GM19452 (cell line): ENCODE measurements at regions not wholly inside any gene's neighbourhood (a gene's known extent, or its start where the extent isn't known, plus 50 kb on each side); places are given as distances from the start of the nearest gene placed in this dataset.

Experiments used
- ATAC-seq: cut with Tn5 transposase; IDR thresholded peaks from one replicate; pipeline ENCODE4 v1.9.1; 2021; ENCODE audit not compliant: unreplicated experiment

GRCh38 chr1:113255720-113256347 lies 134.5 kb upstream of the MAGI3 start:
- no peak for ATAC-seq

- ATAC-seq, result no peak
Observed at GRCh38 chr1:113256348-113256729, 134.0 kb upstream of the MAGI3 start.

GRCh38 chr1:113259988-113260387 lies 130.3 kb upstream of the MAGI3 start:
- ATAC-seq, result no peak

DNA sequence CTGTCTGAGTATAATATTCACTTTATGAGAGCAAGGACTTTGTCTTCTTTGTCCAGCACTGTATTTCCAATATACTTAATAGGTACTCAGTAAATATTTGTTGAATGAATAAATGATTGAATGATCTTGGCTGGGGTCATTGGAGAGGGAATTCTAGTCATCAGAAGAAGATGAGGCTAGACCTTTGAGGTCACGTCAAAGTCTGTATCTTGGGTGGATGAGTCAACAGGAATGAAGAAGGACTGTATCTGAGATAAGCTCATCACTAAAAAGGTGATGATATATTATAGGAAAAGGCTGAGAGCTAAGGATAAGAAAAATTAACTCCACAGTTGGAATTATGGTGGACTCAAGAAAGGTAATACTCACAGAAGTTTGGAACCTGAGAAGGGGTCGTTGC lies 125.1 kb upstream of the MAGI3 start:
- no peak for ATAC-seq

- no peak for ATAC-seq
Observed at GRCh38 chr1:113266788-113267187, 123.5 kb upstream of the MAGI3 start.

DNA sequence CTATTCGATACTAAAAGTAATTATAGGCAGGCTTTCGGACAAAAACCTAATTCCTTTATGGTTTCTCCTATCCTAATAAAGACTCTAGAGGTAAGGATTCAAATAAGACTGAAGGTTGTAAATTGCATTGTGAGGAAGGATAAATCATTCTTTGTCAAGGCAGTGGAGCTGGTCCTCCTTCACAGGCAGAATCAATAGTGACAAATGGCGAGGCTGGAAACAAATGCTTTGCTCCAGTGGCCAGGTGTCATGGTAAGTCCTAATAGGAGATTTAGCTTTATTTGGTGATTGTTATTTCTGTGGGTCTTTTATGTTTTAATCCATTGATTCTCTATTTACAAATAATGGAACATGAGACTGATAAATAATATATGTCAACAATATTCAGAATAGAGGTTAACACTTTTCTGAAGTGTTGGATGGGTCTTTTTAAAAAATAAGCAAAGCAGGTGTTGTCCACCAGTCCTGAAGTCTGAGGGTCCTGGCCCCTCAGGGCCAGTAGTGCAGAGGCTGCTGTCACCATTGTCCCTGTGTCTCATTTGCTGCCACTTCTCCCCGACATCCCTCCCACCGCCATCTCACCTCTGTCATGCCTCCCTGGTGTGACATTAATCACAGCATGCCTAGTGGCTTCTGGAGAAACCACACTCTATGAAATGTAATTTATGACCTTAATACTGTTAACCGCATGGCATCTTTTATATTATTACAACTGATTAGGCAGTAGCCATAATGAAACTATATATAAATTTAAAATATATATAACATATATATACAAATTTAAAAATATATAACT lies 120.9 kb upstream of the MAGI3 start:
- no peak for ATAC-seq

DNA sequence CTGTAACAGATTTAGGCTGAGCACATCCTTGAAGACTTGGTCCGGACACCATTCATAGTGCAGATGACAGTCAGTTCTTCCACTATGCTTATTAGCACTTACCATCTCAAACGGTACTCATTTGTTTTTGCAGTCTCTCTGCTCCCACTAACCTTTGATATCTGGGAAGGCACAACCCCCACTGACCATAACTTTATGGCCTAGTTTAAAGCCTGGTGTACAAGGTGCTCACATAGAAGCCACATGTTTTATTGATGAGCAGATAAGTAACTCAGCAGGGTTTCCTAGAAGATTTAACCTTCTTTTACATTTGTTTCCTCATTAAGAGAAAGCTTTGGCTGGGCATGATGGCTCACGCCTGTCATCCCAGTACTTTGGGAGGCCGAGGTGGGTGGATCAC lies 119.3 kb upstream of the MAGI3 start:
- no peak for ATAC-seq

GRCh38 chr1:113275083-113275482 lies 115.2 kb upstream of the MAGI3 start:
- no peak for ATAC-seq

DNA sequence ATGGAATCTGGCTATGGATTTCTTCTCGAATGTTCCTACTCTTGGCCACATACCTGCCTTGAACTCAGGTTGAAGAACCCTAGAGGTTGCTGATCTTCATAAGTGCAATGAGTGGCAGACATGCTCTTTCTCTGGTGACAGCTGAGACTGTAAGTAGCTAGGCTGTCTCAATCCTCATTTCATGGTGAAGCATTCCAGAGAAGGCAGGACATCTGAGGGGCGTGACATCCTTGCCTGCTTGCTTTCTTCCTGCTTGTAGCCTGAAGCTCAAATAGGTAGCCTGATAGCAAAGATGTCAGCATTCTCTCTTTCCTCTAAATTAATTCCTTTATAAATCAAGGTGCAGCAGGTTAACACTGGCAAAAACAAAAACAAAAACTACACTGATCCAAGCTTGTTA lies 114.6 kb upstream of the MAGI3 start:
- ATAC-seq, result no peak

GRCh38 chr1:113276507-113276906 lies 113.8 kb upstream of the MAGI3 start:
- no peak for ATAC-seq

DNA sequence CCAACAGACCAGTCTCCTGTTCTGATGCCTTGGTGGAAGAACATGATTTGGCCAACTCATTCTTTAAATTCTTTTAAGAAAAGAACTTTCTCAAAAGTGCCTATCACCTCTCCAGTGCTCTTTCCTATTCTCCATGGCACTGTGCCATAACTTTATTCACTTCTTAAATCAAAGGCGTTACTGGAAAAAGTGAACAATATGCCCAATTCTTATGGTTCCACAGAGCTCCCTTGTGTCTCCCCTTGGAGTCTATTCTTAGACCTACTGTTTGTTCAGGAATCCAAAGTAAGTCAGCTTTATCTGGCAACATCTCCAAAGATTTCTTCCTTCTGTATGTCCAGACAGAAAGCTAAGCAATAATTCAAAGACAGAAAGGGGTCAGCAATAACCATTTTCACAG lies 111.9 kb upstream of the MAGI3 start:
- no peak for ATAC-seq

DNA sequence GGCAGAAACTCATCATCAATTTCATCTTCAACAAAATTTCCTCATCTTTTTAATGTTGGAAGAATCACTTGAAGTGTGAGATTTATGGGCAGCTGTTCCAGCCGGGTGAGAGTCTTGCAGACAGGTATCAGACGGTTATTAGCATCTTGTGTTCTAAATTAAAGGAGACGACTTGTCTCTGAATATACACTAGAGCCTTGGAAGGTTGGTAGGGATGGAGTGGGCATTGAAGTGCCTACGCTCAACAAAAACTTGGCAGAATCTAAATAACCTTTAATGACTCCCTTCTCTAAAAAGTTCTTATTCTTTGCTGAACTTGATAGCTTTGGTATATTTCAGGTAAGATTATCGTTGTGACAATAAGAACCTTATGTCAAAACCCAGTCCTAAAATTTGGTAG lies 111.5 kb upstream of the MAGI3 start:
- no peak for ATAC-seq

GRCh38 chr1:113279776-113280391 lies 110.4 kb upstream of the MAGI3 start:
- ATAC-seq, result no peak

DNA sequence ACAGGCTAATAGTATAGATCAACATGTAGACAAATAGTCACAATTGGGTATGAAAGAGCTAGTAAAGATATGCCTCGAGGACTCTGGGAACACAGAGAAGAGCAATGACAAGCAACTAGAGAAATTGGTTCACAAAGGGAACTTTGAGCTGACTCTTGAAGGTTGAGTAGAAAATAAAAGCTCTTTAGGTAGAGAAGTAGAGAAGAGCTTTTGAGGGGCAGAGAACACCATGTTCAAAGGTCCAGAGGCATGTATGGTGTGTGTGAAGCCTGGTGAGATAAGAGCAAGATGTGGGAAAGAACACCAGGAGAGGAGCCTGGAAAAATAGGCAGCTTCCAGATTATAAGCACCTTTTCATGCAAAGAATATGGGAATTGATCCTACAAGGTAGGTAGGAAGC lies 109.7 kb upstream of the MAGI3 start:
- ATAC-seq, result no peak

- ATAC-seq, result no peak
Observed at GRCh38 chr1:113281550-113281949, 108.8 kb upstream of the MAGI3 start.

DNA sequence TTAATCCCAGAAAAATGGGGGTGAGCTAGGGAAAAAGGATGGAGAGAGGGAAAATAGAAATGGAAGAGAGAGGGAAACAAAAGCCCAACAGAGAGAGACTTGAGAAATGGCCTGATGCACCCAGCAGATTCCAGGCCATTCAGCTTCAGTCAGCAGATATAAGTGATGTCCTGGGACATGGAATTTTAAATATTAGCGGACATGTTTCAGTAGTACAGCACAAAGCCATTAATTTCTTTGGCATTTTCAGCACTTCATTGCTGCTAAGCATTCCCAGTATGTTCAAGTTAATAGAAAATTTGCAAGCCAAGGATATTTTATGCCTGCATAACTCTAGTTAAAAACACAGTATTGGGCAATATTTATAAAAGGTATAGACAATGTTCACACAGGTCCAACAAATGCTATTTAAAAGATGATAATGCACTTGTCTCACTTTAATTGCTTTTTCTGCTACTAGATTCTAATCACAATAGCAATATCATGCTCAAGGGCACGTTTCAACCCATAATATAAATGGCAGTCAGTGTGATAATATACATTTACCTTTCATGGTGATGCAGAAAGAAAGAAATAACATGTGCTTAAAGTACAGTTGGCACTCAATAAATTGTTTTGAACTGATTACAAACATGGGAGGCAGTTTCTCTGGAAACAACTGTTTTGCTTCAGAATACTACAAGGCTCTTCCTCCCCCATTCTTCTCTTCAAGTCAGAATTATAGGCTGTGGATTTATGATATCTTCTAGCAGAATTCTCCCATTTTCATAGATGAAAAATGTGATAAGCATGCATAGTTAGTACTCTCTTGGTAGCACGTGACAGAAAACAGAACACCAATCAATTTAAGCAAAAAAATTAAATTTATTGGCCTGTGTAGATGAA lies 108.1 kb upstream of the MAGI3 start:
- ATAC-seq, result no peak

DNA sequence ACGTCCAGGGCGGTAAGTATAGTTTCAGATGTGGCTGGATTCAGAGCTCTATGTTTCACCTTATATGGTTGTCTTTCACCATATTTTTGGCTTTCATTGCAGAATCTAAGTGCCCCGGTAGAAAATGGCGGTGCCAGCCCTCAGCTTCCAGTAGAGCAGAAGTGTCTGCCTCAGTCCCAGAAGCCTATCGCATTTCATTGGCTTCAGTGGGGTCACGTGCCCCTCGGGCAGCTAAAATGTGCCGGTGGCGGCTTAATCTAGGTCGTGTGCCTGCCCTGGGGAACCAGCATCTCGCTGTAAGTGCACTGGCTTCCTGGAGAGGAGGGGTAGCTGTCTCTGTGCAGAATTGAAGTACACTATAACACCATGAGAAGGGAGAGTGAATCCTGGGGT lies 107.4 kb upstream of the MAGI3 start:
- ATAC-seq, result no peak

GRCh38 chr1:113283914-113284313 lies 106.4 kb upstream of the MAGI3 start:
- no peak for ATAC-seq

DNA sequence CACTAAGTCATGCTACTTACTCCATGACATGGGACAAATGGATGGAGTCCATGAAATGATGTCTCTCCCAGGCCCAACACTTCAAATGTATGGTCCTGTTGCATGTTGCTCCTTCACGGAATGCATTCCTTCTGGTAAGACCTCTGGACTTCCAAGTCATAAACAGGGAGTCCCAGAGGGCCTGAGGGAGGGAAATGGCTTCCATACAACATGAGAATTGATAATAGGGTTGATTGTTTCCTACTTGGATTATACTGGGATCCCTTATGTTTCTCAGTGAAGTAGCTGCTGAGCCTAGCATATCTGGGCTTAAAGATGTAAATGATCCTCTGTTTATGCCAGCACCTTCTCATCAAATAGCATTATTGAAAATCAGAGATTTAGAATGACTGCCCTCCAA lies 104.2 kb upstream of the MAGI3 start:
- no peak for ATAC-seq

GRCh38 chr1:113291777-113292602 lies 98.3 kb upstream of the MAGI3 start:
- no peak for ATAC-seq
